Esophagus mucosa (tissue), 1 donor: ENCODE measurements at regions not wholly inside any gene's neighbourhood (a gene's known extent, or its start where the extent isn't known, plus 50 kb on each side); places are given as distances from the start of the nearest gene placed in this dataset.
A peak's percentile ranks its signal among the peaks of the same experiment; 100 is the strongest.

Source experiments
- ATAC-seq: fragments of 200-7000 bp; cut with Tn5 transposase; one replicate; pipeline ENCODE4 v1.9.1; 2020
- donor health status: DM: yes; HTN: yes; CAD: no.

- no peak for ATAC-seq
These were observed 142.6 kb upstream of the CPSF6 start for GRCh38 chr12:69096669-69097335.

- ATAC-seq, result peak; percentile 65
These were observed 141.6 kb upstream of the CPSF6 start for GRCh38 chr12:69097619-69098368.

- no peak for ATAC-seq
These were observed 140.1 kb upstream of the CPSF6 start for GRCh38 chr12:69099201-69099837.

GRCh38 chr12:69101505-69101904, 137.9 kb upstream of the CPSF6 start:
- no peak for ATAC-seq

GRCh38 chr12:69102856-69103255, 136.5 kb upstream of the CPSF6 start:
- no peak for ATAC-seq

- no peak for ATAC-seq
These were observed 134.0 kb upstream of the CPSF6 start for GRCh38 chr12:69105101-69105962.

GRCh38 chr12:69106482-69107118, 132.8 kb upstream of the CPSF6 start:
- ATAC-seq, result no peak

GRCh38 chr12:69107541-69107940, 131.8 kb upstream of the CPSF6 start:
- no peak for ATAC-seq

GRCh38 chr12:69108037-69108436, 131.3 kb upstream of the CPSF6 start:
- ATAC-seq, result no peak

- no peak for ATAC-seq
These were observed 126.8 kb upstream of the CPSF6 start for GRCh38 chr12:69112616-69113015.

- ATAC-seq, result no peak
These were observed 124.3 kb upstream of the CPSF6 start for GRCh38 chr12:69115099-69115498.

- ATAC-seq, result no peak
These were observed 123.4 kb upstream of the CPSF6 start for GRCh38 chr12:69115951-69116350.

- no peak for ATAC-seq
These were observed 121.7 kb upstream of the CPSF6 start for GRCh38 chr12:69117566-69118266.

- no peak for ATAC-seq
These were observed 120.9 kb upstream of the CPSF6 start for GRCh38 chr12:69118516-69118915.

- no peak for ATAC-seq
These were observed 119.6 kb upstream of the CPSF6 start for GRCh38 chr12:69119770-69120169.

GRCh38 chr12:69120354-69120753, 119.0 kb upstream of the CPSF6 start:
- no peak for ATAC-seq

- ATAC-seq, result no peak
These were observed 116.1 kb upstream of the CPSF6 start for GRCh38 chr12:69123311-69123710.

GRCh38 chr12:69123919-69124638, 115.3 kb upstream of the CPSF6 start:
- no peak for ATAC-seq

- ATAC-seq, result no peak
These were observed 110.4 kb upstream of the CPSF6 start for GRCh38 chr12:69129017-69129416.

- ATAC-seq, result no peak
These were observed 109.8 kb upstream of the CPSF6 start for GRCh38 chr12:69129564-69129963.

GRCh38 chr12:69130064-69130463, 109.3 kb upstream of the CPSF6 start:
- ATAC-seq, result no peak
